GM12878 (cell line): ENCODE measurements at regions not wholly inside any gene's neighbourhood (a gene's known extent, or its start where the extent isn't known, plus 50 kb on each side); places are given as distances from the start of the nearest gene placed in this dataset.

Experiments
- ATF3 ChIP-seq: IDR thresholded peaks from 2 replicates; pipeline ENCODE4 v1.6.1; 2011; ENCODE audit warnings: low read depth, mild to moderate bottlenecking, low read length, moderate library complexity, borderline replicate concordance; ENCODE audit errors: extremely low read depth
- BHLHE40 ChIP-seq, 2 experiments: fragments of 450-650 bp in 1 of 2; IDR thresholded peaks; 2 replicates each; pipeline ENCODE4 v1.6.1; 2011 to 2017; ENCODE audit warnings: low read depth in 2 of 2, borderline replicate concordance in 1 of 2, improper control_type of control experiment in 1 of 2, low read length in 1 of 2, mild to moderate bottlenecking in 1 of 2
- ELK1 ChIP-seq: IDR thresholded peaks from 2 replicates; pipeline ENCODE4 v1.6.1; 2012; ENCODE audit warnings: low read depth, low read length, improper control_type of control experiment
- FOS ChIP-seq: IDR thresholded peaks from 3 replicates; pipeline ENCODE4 v1.6.1; 2011; ENCODE audit warnings: borderline replicate concordance; ENCODE audit not compliant: insufficient read length; ENCODE audit errors: extremely low read depth
- JUNB ChIP-seq: IDR thresholded peaks from 2 replicates; pipeline ENCODE4 v1.6.1; 2016; ENCODE audit warnings: antibody characterized with exemption, mild to moderate bottlenecking
- PBX3 ChIP-seq: IDR thresholded peaks from 2 replicates; pipeline ENCODE4 v1.6.1; 2011; ENCODE audit warnings: mild to moderate bottlenecking, low read depth, low read length, moderate library complexity; ENCODE audit not compliant: insufficient replicate concordance
- SRF ChIP-seq, 2 experiments: IDR thresholded peaks; 2 replicates each; pipeline ENCODE4 v1.6.1; 2011; ENCODE audit warnings: low read depth in 2 of 2, low read length in 2 of 2, mild to moderate bottlenecking in 1 of 2, moderate library complexity in 1 of 2

GRCh38 chr14:42200957-42201356 lies 594.3 kb downstream of the LRFN5 start:
- TF ChIP-seq FOS: no peak
- TF ChIP-seq BHLHE40 (IDR thresholded peaks at IDR 0.05; ENCODE audit: borderline replicate concordance in 1 of 2, low read depth in 2 of 2, low read length in 1 of 2): no peak
- TF ChIP-seq ATF3: no peak
- no peak for TF ChIP-seq JUNB
- no peak for TF ChIP-seq SRF (IDR thresholded peaks at IDR 0.05; ENCODE audit: low read depth in 2 of 2, low read length in 2 of 2)
- no peak for TF ChIP-seq PBX3
- TF ChIP-seq ELK1: no peak
